HepG2 (cell line): ENCODE measurements at regions not wholly inside any gene's neighbourhood (a gene's known extent, or its start where the extent isn't known, plus 50 kb on each side); places are given as distances from the start of the nearest gene placed in this dataset.

Experiments
- ARNTL ChIP-seq: sonication (generic); formaldehyde crosslinking; IDR thresholded peaks from 2 replicates; pipeline ENCODE4 v1.4.0; 2020; ENCODE audit warnings: mild to moderate bottlenecking, missing genetic modification reagents
- CEBPB ChIP-seq: IDR thresholded peaks from 2 replicates; pipeline ENCODE4 v1.6.1; 2011; ENCODE audit warnings: low read depth, low read length, improper control_type of control experiment, borderline replicate concordance
- DNMT1 ChIP-seq: sonication (generic); formaldehyde crosslinking; IDR thresholded peaks from 2 replicates; pipeline ENCODE4 v1.5.1; 2020; ENCODE audit warnings: mild to moderate bottlenecking, missing genetic modification reagents
- FOSL1 ChIP-seq: sonication (generic); formaldehyde crosslinking; IDR thresholded peaks from 2 replicates; pipeline ENCODE4 v1.9.0; 2021; ENCODE audit warnings: missing genetic modification reagents, borderline replicate concordance
- NR2F6 ChIP-seq, 2 experiments: IDR thresholded peaks; 2 replicates each; pipeline ENCODE4 v1.6.1; 2016; ENCODE audit warnings: antibody characterized with exemption in 1 of 2, mild to moderate bottlenecking in 1 of 2
- RXRB ChIP-seq: IDR thresholded peaks from 2 replicates; pipeline ENCODE4 v1.6.1; 2016; ENCODE audit warnings: borderline replicate concordance, missing genetic modification reagents, missing compliant biosample characterization
- SCMH1 ChIP-seq: sonication (generic); formaldehyde crosslinking; IDR thresholded peaks from 2 replicates; pipeline ENCODE4 v1.9.0; 2021; ENCODE audit warnings: missing genetic modification reagents, mild to moderate bottlenecking, borderline replicate concordance
- SRSF4 ChIP-seq: fragments of 200-400 bp; formaldehyde crosslinking; IDR thresholded peaks from one replicate; pipeline ENCODE4 v1.6.1; 2018; ENCODE audit warnings: mild to moderate bottlenecking, low read depth, low read length, moderate library complexity; ENCODE audit not compliant: poor library complexity, severe bottlenecking
- TIGD3 ChIP-seq: sonication (generic); formaldehyde crosslinking; IDR thresholded peaks from 2 replicates; pipeline ENCODE4 v1.5.1; 2020; ENCODE audit warnings: mild to moderate bottlenecking, missing genetic modification reagents, borderline replicate concordance
- TP53 ChIP-seq: sonication (generic); formaldehyde crosslinking; conservative IDR thresholded peaks from 2 replicates; pipeline ENCODE4 v1.4.0; 2020; ENCODE audit warnings: missing genetic modification reagents
- ZNF414 ChIP-seq: sonication (generic); formaldehyde crosslinking; IDR thresholded peaks from 2 replicates; pipeline ENCODE4 v1.5.0; 2020; ENCODE audit warnings: missing genetic modification reagents
- ZNF44 ChIP-seq: sonication (generic); formaldehyde crosslinking; IDR thresholded peaks from 2 replicates; pipeline ENCODE4 v1.5.1; 2020; ENCODE audit warnings: mild to moderate bottlenecking, missing genetic modification reagents
- ZNF530 ChIP-seq: sonication (generic); formaldehyde crosslinking; IDR thresholded peaks from 2 replicates; pipeline ENCODE4 v1.5.0; 2020; ENCODE audit warnings: low read depth, mild to moderate bottlenecking, missing genetic modification reagents

GRCh38 chr3:36206956-36207580 lies 173.2 kb upstream of the STAC start (continued):
- TF ChIP-seq ZNF414 (CRISPR knock-in tag) (no peak), ZNF44 (CRISPR knock-in tag) (no peak), NR2F6 (IDR thresholded peaks at IDR 0.05) (no peak), NR2F6 (CRISPR knock-in tag; IDR thresholded peaks at IDR 0.05) (no peak), RXRB (CRISPR knock-in tag) (no peak), CEBPB (no peak), TP53 (no peak), TIGD3 (no peak), ARNTL (CRISPR knock-in tag) (no peak), DNMT1 (CRISPR knock-in tag) (no peak), ZNF530 (CRISPR knock-in tag) (no peak), SCMH1 (no peak), FOSL1 (no peak), SRSF4 (no peak)
